Cerebellar cortex (tissue), 1 donor: ENCODE measurements at regions not wholly inside any gene's neighbourhood (a gene's known extent, or its start where the extent isn't known, plus 50 kb on each side); places are given as distances from the start of the nearest gene placed in this dataset.
"Not testable (repeated sequence)": the region's sequence is repeated elsewhere in the genome, so short reads cannot be mapped to it uniquely, and the experiment has no call there.

ENCODE experiments used
- DNase-seq: peaks from one replicate; pipeline ENCODE4 v3.0.0-alpha.2; 2015; ENCODE audit warnings: low spot score

- no peak for DNase-seq
These were observed 592.0 kb downstream of the BNC2 start for GRCh38 chr9:16278326-16278999.

GRCh38 chr9:16281707-16282106 lies 588.8 kb downstream of the BNC2 start:
- DNase-seq: no peak

- no peak for DNase-seq
These were observed 588.3 kb downstream of the BNC2 start for GRCh38 chr9:16282216-16282615.

GRCh38 chr9:16282718-16283117 lies 587.8 kb downstream of the BNC2 start:
- no peak for DNase-seq

GRCh38 chr9:16286160-16286559 lies 584.3 kb downstream of the BNC2 start:
- DNase-seq: no peak

GRCh38 chr9:16289639-16290038 lies 580.8 kb downstream of the BNC2 start:
- DNase-seq: no peak

GRCh38 chr9:16290169-16290568 lies 580.3 kb downstream of the BNC2 start:
- no peak for DNase-seq

- no peak for DNase-seq
These were observed 578.5 kb downstream of the BNC2 start for GRCh38 chr9:16291921-16292320.

GRCh38 chr9:16293610-16294009 lies 576.9 kb downstream of the BNC2 start:
- no peak for DNase-seq

- DNase-seq: no peak
These were observed 576.2 kb downstream of the BNC2 start for GRCh38 chr9:16294133-16294770.

GRCh38 chr9:16294940-16295339 lies 575.5 kb downstream of the BNC2 start:
- not testable (repeated sequence) for DNase-seq

GRCh38 chr9:16299368-16299767 lies 571.1 kb downstream of the BNC2 start:
- DNase-seq: not testable (repeated sequence)

- DNase-seq: no peak
These were observed 567.0 kb downstream of the BNC2 start for GRCh38 chr9:16303506-16303905.

- no peak for DNase-seq
These were observed 566.2 kb downstream of the BNC2 start for GRCh38 chr9:16304301-16304700.

- DNase-seq: no peak
These were observed 563.9 kb downstream of the BNC2 start for GRCh38 chr9:16306586-16306985.

- no peak for DNase-seq
These were observed 562.8 kb downstream of the BNC2 start for GRCh38 chr9:16307626-16308195.

- no peak for DNase-seq
These were observed 561.8 kb downstream of the BNC2 start for GRCh38 chr9:16308645-16309044.

GRCh38 chr9:16309082-16309468 lies 561.4 kb downstream of the BNC2 start:
- DNase-seq: no peak

- no peak for DNase-seq
These were observed 560.8 kb downstream of the BNC2 start for GRCh38 chr9:16309469-16310271.

GRCh38 chr9:16310278-16311110 lies 560.0 kb downstream of the BNC2 start:
- DNase-seq: no peak

GRCh38 chr9:16312116-16312515 lies 558.4 kb downstream of the BNC2 start:
- DNase-seq: no peak
